Astrocyte (in vitro differentiated cells and primary cell): ENCODE measurements at regions not wholly inside any gene's neighbourhood (a gene's known extent, or its start where the extent isn't known, plus 50 kb on each side); places are given as distances from the start of the nearest gene placed in this dataset.

Source experiments
- DNase-seq: peaks from one replicate; pipeline ENCODE4 v3.0.0-alpha.2; 2010; ENCODE audit warnings: low read depth
- FAIRE-seq: peaks from 2 replicates; lab custom pipeline; 2011; peaks lifted over from hg19 to GRCh38; lab: Jason Lieb, UNC
- H2AFZ ChIP-seq: 2 replicates; pipeline ENCODE4 v1.6.0; 2012; ENCODE audit warnings: low read depth, low read length, inconsistent platforms
- H3K27ac ChIP-seq: 2 replicates; pipeline ENCODE4 v1.5.1; 2011; ENCODE audit warnings: low read depth, low read length, inconsistent platforms
- H3K27me3 ChIP-seq: 2 replicates; pipeline ENCODE4 v1.6.0; 2011; ENCODE audit warnings: low read length, inconsistent platforms; ENCODE audit not compliant: insufficient read depth
- H3K36me3 ChIP-seq: 2 replicates; pipeline ENCODE4 v1.5.1; 2011; ENCODE audit warnings: low read length, inconsistent platforms; ENCODE audit not compliant: insufficient read depth
- H3K4me1 ChIP-seq: 2 replicates; pipeline ENCODE4 v1.5.1; 2011; ENCODE audit warnings: low read length, inconsistent platforms; ENCODE audit not compliant: insufficient read depth
- H3K4me2 ChIP-seq: 2 replicates; pipeline ENCODE4 v1.6.0; 2012; ENCODE audit warnings: low read length, inconsistent platforms
- H3K4me3 ChIP-seq: 2 replicates; pipeline ENCODE4 v1.5.1; 2011; ENCODE audit warnings: low read depth, mild to moderate bottlenecking, low read length, inconsistent platforms; ENCODE audit not compliant: insufficient read depth
- H3K79me2 ChIP-seq: 2 replicates; pipeline ENCODE4 v1.6.0; 2012; ENCODE audit warnings: mild to moderate bottlenecking, low read length, inconsistent platforms; ENCODE audit not compliant: insufficient read depth
- H3K9ac ChIP-seq: 2 replicates; pipeline ENCODE4 v1.6.0; 2012; ENCODE audit warnings: mild to moderate bottlenecking, low read length, inconsistent platforms
- H3K9me3 ChIP-seq: 2 replicates; pipeline ENCODE4 v1.5.1; 2012; ENCODE audit warnings: low read depth, mild to moderate bottlenecking, low read length, inconsistent platforms; ENCODE audit not compliant: insufficient read depth
- H4K20me1 ChIP-seq: 2 replicates; pipeline ENCODE4 v1.6.0; 2012; ENCODE audit warnings: low read length, inconsistent platforms; ENCODE audit not compliant: insufficient read depth
- H3K27ac Mint-ChIP-seq: one replicate; pipeline ENCODE4 v1.8.0; 2021; ENCODE audit warnings: mild to moderate bottlenecking, mixed read lengths; ENCODE audit not compliant: unreplicated experiment
- H3K27me3 Mint-ChIP-seq: one replicate; pipeline ENCODE4 v1.8.0; 2021; ENCODE audit warnings: low read depth, mixed read lengths; ENCODE audit not compliant: unreplicated experiment
- H3K36me3 Mint-ChIP-seq: one replicate; pipeline ENCODE4 v1.8.0; 2021; ENCODE audit warnings: low read depth, mixed read lengths; ENCODE audit not compliant: unreplicated experiment
- H3K4me1 Mint-ChIP-seq: one replicate; pipeline ENCODE4 v1.8.0; 2021; ENCODE audit warnings: low read depth, mixed read lengths; ENCODE audit not compliant: unreplicated experiment
- H3K4me3 Mint-ChIP-seq: one replicate; pipeline ENCODE4 v1.8.0; 2021; ENCODE audit warnings: mild to moderate bottlenecking, moderate library complexity, mixed read lengths; ENCODE audit not compliant: unreplicated experiment
- H3K9me3 Mint-ChIP-seq: one replicate; pipeline ENCODE4 v1.8.0; 2021; ENCODE audit warnings: mild to moderate bottlenecking, mixed read lengths; ENCODE audit not compliant: unreplicated experiment
- EZH2 ChIP-seq: IDR thresholded peaks from 2 replicates; pipeline ENCODE4 v1.6.1; 2012; ENCODE audit warnings: mild to moderate bottlenecking, low read length, inconsistent platforms; ENCODE audit not compliant: insufficient read depth
- TF ChIP-seq, protein P1 (sequence below): IDR thresholded peaks from 2 replicates; pipeline ENCODE4 v1.5.1; 2011; ENCODE audit warnings: low read depth, mild to moderate bottlenecking, inconsistent platforms, low read length, moderate library complexity; ENCODE audit not compliant: insufficient read depth

DNA sequence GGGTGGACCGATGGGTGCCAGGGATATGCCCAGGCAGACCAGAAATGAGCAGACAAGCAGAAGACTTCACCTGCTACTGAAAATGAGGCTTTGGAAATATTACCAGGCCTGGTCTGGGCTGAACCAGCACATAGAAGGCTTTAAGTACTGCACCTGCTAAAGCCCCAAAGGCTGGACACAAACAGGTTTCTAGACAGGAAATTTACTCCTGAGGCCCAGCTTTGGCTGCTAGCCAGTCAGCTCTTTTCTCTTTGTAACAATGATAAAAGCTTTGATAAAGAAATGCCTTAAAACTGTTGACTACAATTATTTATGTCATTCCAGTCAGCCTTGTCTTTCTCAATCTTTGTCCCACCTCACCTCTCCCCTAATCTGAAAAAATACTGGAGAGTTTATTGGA, 228.9 kb upstream of the EGLN3 start:
- Histone ChIP-seq H3K27ac (no peak overlapping the region), H3K9me3 (no peaks in the 10 kb centered on the region), H3K4me3 (no peak overlapping the region), H3K27me3 (no peaks in the 10 kb centered on the region), H2AFZ (no peak overlapping the region), H3K4me1 (no peaks in the 10 kb centered on the region), H3K79me2 (no peaks in the 10 kb centered on the region), H4K20me1 (no peaks in the 10 kb centered on the region), H3K9ac (no peak overlapping the region), H3K4me2 (no peak overlapping the region), H3K36me3 (no peaks in the 10 kb centered on the region)
- TF ChIP-seq EZH2, result no peak
- TF ChIP-seq, protein P1, sequence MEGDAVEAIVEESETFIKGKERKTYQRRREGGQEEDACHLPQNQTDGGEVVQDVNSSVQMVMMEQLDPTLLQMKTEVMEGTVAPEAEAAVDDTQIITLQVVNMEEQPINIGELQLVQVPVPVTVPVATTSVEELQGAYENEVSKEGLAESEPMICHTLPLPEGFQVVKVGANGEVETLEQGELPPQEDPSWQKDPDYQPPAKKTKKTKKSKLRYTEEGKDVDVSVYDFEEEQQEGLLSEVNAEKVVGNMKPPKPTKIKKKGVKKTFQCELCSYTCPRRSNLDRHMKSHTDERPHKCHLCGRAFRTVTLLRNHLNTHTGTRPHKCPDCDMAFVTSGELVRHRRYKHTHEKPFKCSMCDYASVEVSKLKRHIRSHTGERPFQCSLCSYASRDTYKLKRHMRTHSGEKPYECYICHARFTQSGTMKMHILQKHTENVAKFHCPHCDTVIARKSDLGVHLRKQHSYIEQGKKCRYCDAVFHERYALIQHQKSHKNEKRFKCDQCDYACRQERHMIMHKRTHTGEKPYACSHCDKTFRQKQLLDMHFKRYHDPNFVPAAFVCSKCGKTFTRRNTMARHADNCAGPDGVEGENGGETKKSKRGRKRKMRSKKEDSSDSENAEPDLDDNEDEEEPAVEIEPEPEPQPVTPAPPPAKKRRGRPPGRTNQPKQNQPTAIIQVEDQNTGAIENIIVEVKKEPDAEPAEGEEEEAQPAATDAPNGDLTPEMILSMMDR, result no peak
- no peaks in the 10 kb centered on the region for H3K36me3 Mint-ChIP-seq
- peaks cover 2% of the 10 kb centered on the region for H3K9me3 Mint-ChIP-seq
- FAIRE-seq (no peak), DNase-seq (no peak)
- H3K4me1 Mint-ChIP-seq, result peaks cover 7% of the 10 kb centered on the region
- H3K27ac Mint-ChIP-seq, result no peak overlapping the region
- H3K27me3 Mint-ChIP-seq, result peaks cover 2% of the 10 kb centered on the region
- H3K4me3 Mint-ChIP-seq, result no peak overlapping the region

DNA sequence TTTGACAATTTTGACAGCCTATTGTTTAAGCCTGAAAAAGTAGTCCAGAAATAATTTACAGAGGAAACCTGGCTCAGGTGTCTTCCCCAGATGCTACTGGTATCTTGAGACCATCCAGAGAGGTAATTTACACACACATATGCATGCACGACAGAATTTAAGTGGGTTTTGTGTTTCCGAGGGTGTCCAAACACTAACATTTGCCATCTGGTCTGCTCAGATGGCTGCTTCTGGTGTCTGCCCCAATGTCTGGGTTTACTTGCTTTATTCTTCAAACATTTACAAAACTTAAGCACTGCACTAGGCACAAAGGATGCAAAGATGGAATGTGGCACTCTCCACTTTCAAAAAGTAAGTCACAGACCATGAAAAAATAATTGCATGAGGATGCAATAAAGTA, 226.6 kb upstream of the EGLN3 start:
- no peaks in the 10 kb centered on the region for H3K36me3 Mint-ChIP-seq
- H3K9me3 Mint-ChIP-seq, result peaks cover 2% of the 10 kb centered on the region
- TF ChIP-seq, protein P1, result no peak
- TF ChIP-seq EZH2, result no peak

DNA sequence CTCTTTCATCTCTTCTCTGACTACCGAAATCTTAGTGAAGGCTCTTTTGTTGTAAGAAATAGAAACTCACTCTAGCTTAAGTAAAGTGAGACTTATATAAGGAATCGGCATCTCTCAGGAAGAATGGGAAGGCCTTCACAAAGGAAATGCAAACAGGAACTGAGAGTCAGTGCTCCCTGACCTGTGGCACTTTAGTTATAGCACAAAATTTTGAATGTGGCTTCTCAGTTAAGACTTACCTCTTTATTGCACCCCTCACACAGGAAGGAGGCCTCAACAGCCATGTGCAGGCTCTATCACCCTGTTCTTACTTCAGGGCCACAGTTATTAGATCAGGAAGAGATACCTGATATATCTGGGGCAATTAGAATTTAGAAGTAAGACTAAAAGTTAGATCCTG, 224.7 kb upstream of the EGLN3 start:
- no peaks in the 10 kb centered on the region for H3K36me3 Mint-ChIP-seq
- Histone ChIP-seq H3K27ac (no peak overlapping the region), H3K4me1 (no peaks in the 10 kb centered on the region), H3K4me2 (no peak overlapping the region), H3K36me3 (no peaks in the 10 kb centered on the region), H4K20me1 (no peaks in the 10 kb centered on the region), H3K9ac (no peak overlapping the region), H3K4me3 (no peak overlapping the region), H2AFZ (no peak overlapping the region), H3K9me3 (no peaks in the 10 kb centered on the region), H3K79me2 (no peaks in the 10 kb centered on the region), H3K27me3 (no peaks in the 10 kb centered on the region)
- peaks cover 5% of the 10 kb centered on the region for H3K27me3 Mint-ChIP-seq
- H3K9me3 Mint-ChIP-seq, result peaks cover 2% of the 10 kb centered on the region
- no peak overlapping the region for H3K27ac Mint-ChIP-seq
- no peak overlapping the region for H3K4me3 Mint-ChIP-seq
- no peak for DNase-seq
- TF ChIP-seq EZH2, result no peak
- TF ChIP-seq, protein P1, result no peak
- no peaks in the 10 kb centered on the region for H3K4me1 Mint-ChIP-seq
- FAIRE-seq, result no peak

More for the DNA sequence above, 226.6 kb upstream of the EGLN3 start:
- H3K9me3 ChIP-seq, result no peaks in the 10 kb centered on the region
- H3K27me3 Mint-ChIP-seq, result peaks cover 5% of the 10 kb centered on the region
- no peaks in the 10 kb centered on the region for H3K79me2 ChIP-seq
- H4K20me1 ChIP-seq, result no peaks in the 10 kb centered on the region
- DNase-seq, result no peak
- H3K4me3 Mint-ChIP-seq, result no peak overlapping the region
- no peak overlapping the region for H3K9ac ChIP-seq
- no peak overlapping the region for H3K27ac Mint-ChIP-seq
- no peak overlapping the region for H3K27ac ChIP-seq
- no peaks in the 10 kb centered on the region for H3K4me1 ChIP-seq
- H3K36me3 ChIP-seq, result no peaks in the 10 kb centered on the region
- no peak overlapping the region for H2AFZ ChIP-seq
- no peaks in the 10 kb centered on the region for H3K27me3 ChIP-seq
- H3K4me2 ChIP-seq, result no peak overlapping the region
- FAIRE-seq, result no peak
- no peak overlapping the region for H3K4me3 ChIP-seq
- H3K4me1 Mint-ChIP-seq, result peaks cover 7% of the 10 kb centered on the region
